Activated CD8-positive, alpha-beta T cell treated with anti-CD3 and anti-CD28 coated beads for 36 hours (primary cell): ENCODE measurements at regions not wholly inside any gene's neighbourhood (a gene's known extent, or its start where the extent isn't known, plus 50 kb on each side); places are given as distances from the start of the nearest gene placed in this dataset.

Source experiments
- ATAC-seq: fragments of 200-7000 bp; cut with Tn5 transposase; one replicate; pipeline ENCODE4 v1.10.0; 2021; ENCODE audit warnings: mild to moderate bottlenecking, moderate library complexity
- CTCF ChIA-PET: fragments of 350-600 bp; sonication (Branson Sonifier 250); formaldehyde crosslinking; loops from one replicate; lab custom pipeline; 2021; ENCODE audit warnings: antibody characterized with exemption; lab: Charles Lee
- POLR2A ChIA-PET: fragments of 350-600 bp; sonication (Branson Sonifier 250); formaldehyde crosslinking; loops from one replicate; lab custom pipeline; 2021; ENCODE audit warnings: antibody characterized with exemption; lab: Charles Lee
- DNase-seq: peaks from one replicate; pipeline ENCODE4 v3.0.0-alpha.2; 2020
- H3K27ac Mint-ChIP-seq: one replicate; pipeline ENCODE4 v1.8.0; 2021; ENCODE audit warnings: mild to moderate bottlenecking, mixed read lengths
- H3K27me3 Mint-ChIP-seq: one replicate; pipeline ENCODE4 v1.8.0; 2021; ENCODE audit warnings: mixed read lengths
- H3K36me3 Mint-ChIP-seq: one replicate; pipeline ENCODE4 v1.8.0; 2021; ENCODE audit warnings: low read depth, mixed read lengths
- H3K4me1 Mint-ChIP-seq: one replicate; pipeline ENCODE4 v1.8.0; 2021; ENCODE audit warnings: low read depth, mixed read lengths
- H3K4me3 Mint-ChIP-seq: one replicate; pipeline ENCODE4 v1.8.0; 2021; ENCODE audit warnings: mild to moderate bottlenecking, moderate library complexity, mixed read lengths
- H3K9me3 Mint-ChIP-seq: one replicate; pipeline ENCODE4 v1.8.0; 2021; ENCODE audit warnings: mixed read lengths
- intact Hi-C: fragments of 100-400 bp; cut with micrococcal nuclease; formaldehyde crosslinking; loops from one replicate; pipeline ENCODE4 v1.10.0; 2022
- TF ChIP-seq, protein P1 (sequence below): fragments of 200-600 bp; IDR thresholded peaks from one replicate; pipeline ENCODE4 v1.8.0; 2022; ENCODE audit warnings: antibody characterized with exemption, mild to moderate bottlenecking

DNA sequence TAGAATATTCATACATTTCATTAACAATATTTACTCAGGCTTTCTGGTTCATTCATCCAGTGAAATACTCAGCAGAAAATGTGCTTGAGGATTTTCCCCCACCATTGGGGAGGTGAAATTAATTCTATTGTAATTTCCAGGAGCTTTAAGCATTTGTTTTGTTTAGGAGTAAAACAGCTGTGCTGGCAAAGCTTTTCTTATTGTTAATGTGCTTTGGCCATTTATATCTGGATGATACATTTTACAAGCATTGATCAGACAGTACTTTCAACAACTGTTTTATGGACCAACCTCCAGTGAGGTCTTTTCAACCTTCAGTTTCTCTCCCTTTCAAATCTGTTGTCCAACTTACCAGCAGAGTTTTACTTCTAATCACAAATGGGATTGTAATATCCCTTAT, 672.4 kb downstream of the CDH11 start:
- ChIA-PET CTCF (no interaction called here), POLR2A (no interaction called here)
- Mint-ChIP-seq H3K9me3 (peaks cover 14% of the 10 kb centered on the region), H3K27ac (no peak overlapping the region), H3K36me3 (no peaks in the 10 kb centered on the region), H3K4me1 (no peaks in the 10 kb centered on the region), H3K4me3 (no peak overlapping the region), H3K27me3 (no peaks in the 10 kb centered on the region)
- intact Hi-C loops, result no loop called here
- ATAC-seq (no peak), DNase-seq (no peak)
- TF ChIP-seq, protein P1, sequence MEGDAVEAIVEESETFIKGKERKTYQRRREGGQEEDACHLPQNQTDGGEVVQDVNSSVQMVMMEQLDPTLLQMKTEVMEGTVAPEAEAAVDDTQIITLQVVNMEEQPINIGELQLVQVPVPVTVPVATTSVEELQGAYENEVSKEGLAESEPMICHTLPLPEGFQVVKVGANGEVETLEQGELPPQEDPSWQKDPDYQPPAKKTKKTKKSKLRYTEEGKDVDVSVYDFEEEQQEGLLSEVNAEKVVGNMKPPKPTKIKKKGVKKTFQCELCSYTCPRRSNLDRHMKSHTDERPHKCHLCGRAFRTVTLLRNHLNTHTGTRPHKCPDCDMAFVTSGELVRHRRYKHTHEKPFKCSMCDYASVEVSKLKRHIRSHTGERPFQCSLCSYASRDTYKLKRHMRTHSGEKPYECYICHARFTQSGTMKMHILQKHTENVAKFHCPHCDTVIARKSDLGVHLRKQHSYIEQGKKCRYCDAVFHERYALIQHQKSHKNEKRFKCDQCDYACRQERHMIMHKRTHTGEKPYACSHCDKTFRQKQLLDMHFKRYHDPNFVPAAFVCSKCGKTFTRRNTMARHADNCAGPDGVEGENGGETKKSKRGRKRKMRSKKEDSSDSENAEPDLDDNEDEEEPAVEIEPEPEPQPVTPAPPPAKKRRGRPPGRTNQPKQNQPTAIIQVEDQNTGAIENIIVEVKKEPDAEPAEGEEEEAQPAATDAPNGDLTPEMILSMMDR, result no peak

- intact Hi-C loops, result no loop called here
- no peaks in the 10 kb centered on the region for H3K4me1 Mint-ChIP-seq
- H3K4me3 Mint-ChIP-seq, result no peak overlapping the region
- DNase-seq (no peak), ATAC-seq (no peak)
- ChIA-PET CTCF (no interaction called here), POLR2A (no interaction called here)
- TF ChIP-seq, protein P1, result no peak
- peaks cover 20% of the 10 kb centered on the region for H3K9me3 Mint-ChIP-seq
- H3K27ac Mint-ChIP-seq, result no peak overlapping the region
- no peaks in the 10 kb centered on the region for H3K36me3 Mint-ChIP-seq
- H3K27me3 Mint-ChIP-seq, result no peaks in the 10 kb centered on the region
These were observed 676.2 kb downstream of the CDH11 start for GRCh38 chr16:64445649-64446048.

GRCh38 chr16:64445245-64445644, 676.6 kb downstream of the CDH11 start:
- no peak overlapping the region for H3K4me3 Mint-ChIP-seq
- ChIA-PET CTCF (no interaction called here), POLR2A (no interaction called here)
- TF ChIP-seq, protein P1, result no peak
- ATAC-seq (no peak), DNase-seq (no peak)
- H3K27ac Mint-ChIP-seq, result no peak overlapping the region
- peaks cover 20% of the 10 kb centered on the region for H3K9me3 Mint-ChIP-seq
- intact Hi-C loops, result no loop called here
- no peaks in the 10 kb centered on the region for H3K27me3 Mint-ChIP-seq
- H3K36me3 Mint-ChIP-seq, result no peaks in the 10 kb centered on the region
- no peaks in the 10 kb centered on the region for H3K4me1 Mint-ChIP-seq

DNA sequence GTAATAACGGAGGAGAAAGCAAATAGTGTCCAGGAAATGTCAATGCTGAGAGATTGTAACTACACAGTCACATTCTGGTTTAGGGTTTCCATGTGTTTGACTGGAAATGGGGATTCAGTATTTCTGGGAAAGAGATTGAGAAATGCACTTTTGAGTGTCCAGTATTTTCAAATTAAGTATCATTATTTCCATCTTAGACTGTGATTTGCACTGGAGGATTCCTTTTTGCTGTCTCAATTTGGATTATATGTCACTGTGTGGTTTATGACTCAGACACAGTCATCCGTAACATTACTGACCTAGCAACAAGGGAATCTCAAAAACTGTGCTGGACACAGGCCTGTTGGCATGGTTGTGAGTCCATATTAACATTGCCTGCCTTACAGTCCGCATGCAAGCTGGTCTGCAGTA, 681.4 kb downstream of the CDH11 start:
- H3K36me3 Mint-ChIP-seq, result no peaks in the 10 kb centered on the region
- H3K9me3 Mint-ChIP-seq, result peaks cover 14% of the 10 kb centered on the region
- H3K27me3 Mint-ChIP-seq, result no peaks in the 10 kb centered on the region
- ATAC-seq, result no peak
- CTCF ChIA-PET, result no interaction called here
- H3K4me1 Mint-ChIP-seq, result no peaks in the 10 kb centered on the region
- intact Hi-C loops, result no loop called here
- TF ChIP-seq, protein P1, result no peak
- H3K27ac Mint-ChIP-seq, result no peak overlapping the region
- H3K4me3 Mint-ChIP-seq, result no peak overlapping the region
- DNase-seq, result no peak
- POLR2A ChIA-PET, result no interaction called here

DNA sequence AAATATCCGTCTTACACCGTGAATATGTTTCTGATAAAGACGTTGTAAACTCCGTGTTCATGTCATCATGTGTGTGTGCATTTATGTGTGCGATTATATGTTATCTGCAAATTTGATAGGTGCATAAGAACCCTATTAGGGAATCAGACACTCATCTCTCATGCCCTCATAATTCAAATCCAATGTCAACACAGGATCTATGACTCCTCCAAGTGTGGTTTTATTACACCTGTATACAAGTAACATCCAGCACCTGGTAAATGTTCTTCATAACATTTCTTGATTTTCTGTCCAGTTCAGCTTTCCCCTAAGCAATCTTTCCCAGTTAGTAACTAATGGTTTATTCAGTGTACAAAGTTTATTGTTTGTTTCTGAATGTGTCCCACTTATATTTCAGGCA, 681.9 kb downstream of the CDH11 start:
- no peak overlapping the region for H3K4me3 Mint-ChIP-seq
- intact Hi-C loops, result no loop called here
- peaks cover 14% of the 10 kb centered on the region for H3K9me3 Mint-ChIP-seq
- TF ChIP-seq, protein P1, result no peak
- no peaks in the 10 kb centered on the region for H3K4me1 Mint-ChIP-seq
- DNase-seq (no peak), ATAC-seq (no peak)
- ChIA-PET POLR2A (no interaction called here), CTCF (no interaction called here)
- no peak overlapping the region for H3K27ac Mint-ChIP-seq
- no peaks in the 10 kb centered on the region for H3K27me3 Mint-ChIP-seq
- no peaks in the 10 kb centered on the region for H3K36me3 Mint-ChIP-seq
